OCI-LY7 (cell line): ENCODE measurements at regions not wholly inside any gene's neighbourhood (a gene's known extent, or its start where the extent isn't known, plus 50 kb on each side); places are given as distances from the start of the nearest gene placed in this dataset.

ENCODE experiments used
- CTCF ChIP-seq: fragments of 200-600 bp; sonication (generic); conservative IDR thresholded peaks from 2 replicates; pipeline ENCODE4 v1.5.1; 2014; ENCODE audit warnings: mild to moderate bottlenecking, antibody characterized with exemption, low read length, moderate library complexity, mixed read lengths
- EZH2phosphoT487 ChIP-seq: fragments of 200-600 bp; sonication (generic); IDR thresholded peaks from 2 replicates; pipeline ENCODE4 v1.6.1; 2018; ENCODE audit warnings: low read depth, borderline replicate concordance, mild to moderate bottlenecking, mixed run types, antibody characterized with exemption, low read length, moderate library complexity, mixed read lengths

- TF ChIP-seq CTCF (no peak), EZH2phosphoT487 (no peak)
Measured at GRCh38 chr2:16178551-16179130, 238.3 kb downstream of the MYCN start.
